Loucy (cell line): ENCODE measurements at regions not wholly inside any gene's neighbourhood (a gene's known extent, or its start where the extent isn't known, plus 50 kb on each side); places are given as distances from the start of the nearest gene placed in this dataset.

Source experiments
- CTCF ChIP-seq: fragments of 200-600 bp; sonication (generic); conservative IDR thresholded peaks from 2 replicates; pipeline ENCODE4 v1.5.1; 2014; ENCODE audit warnings: mild to moderate bottlenecking, antibody characterized with exemption, low read length
- EZH2phosphoT487 ChIP-seq: fragments of 200-600 bp; IDR thresholded peaks from 2 replicates; pipeline ENCODE4 v1.6.1; 2018; ENCODE audit warnings: antibody characterized with exemption, mild to moderate bottlenecking, moderate library complexity, borderline replicate concordance

GRCh38 chr2:188181884-188182283 is 109.8 kb upstream of the GULP1 start:
- no peak for TF ChIP-seq CTCF
- TF ChIP-seq EZH2phosphoT487, result no peak
